Muscle layer of colon (tissue), 2 donors: ENCODE measurements at regions not wholly inside any gene's neighbourhood (a gene's known extent, or its start where the extent isn't known, plus 50 kb on each side); places are given as distances from the start of the nearest gene placed in this dataset.
A peak's percentile ranks its signal among the peaks of the same experiment; 100 is the strongest.

ENCODE experiments used
- H3K27ac ChIP-seq: one replicate; pipeline ENCODE4 v1.7.0; 2013; ENCODE audit warnings: low read depth, mild to moderate bottlenecking, low read length, moderate library complexity
- H3K27me3 ChIP-seq, 2 donors: one replicate each; pipeline ENCODE4 v1.7.0; 2013; ENCODE audit warnings: low read length in 2 of 2, mild to moderate bottlenecking in 2 of 2; ENCODE audit not compliant: insufficient read depth in 2 of 2, control insufficient read depth in 1 of 2
- H3K36me3 ChIP-seq: one replicate; pipeline ENCODE4 v1.7.0; 2013; ENCODE audit warnings: mild to moderate bottlenecking, low read length; ENCODE audit not compliant: insufficient read depth
- H3K4me1 ChIP-seq: one replicate; pipeline ENCODE4 v1.7.0; 2013; ENCODE audit warnings: mild to moderate bottlenecking, low read length; ENCODE audit not compliant: insufficient read depth
- H3K4me3 ChIP-seq, 2 donors: one replicate each; pipeline ENCODE4 v1.7.0; 2013; ENCODE audit warnings: low read length in 2 of 2, low read depth in 1 of 2, mild to moderate bottlenecking in 1 of 2, moderate library complexity in 1 of 2
- H3K9ac ChIP-seq: one replicate; pipeline ENCODE4 v1.7.0; 2013; ENCODE audit warnings: low read length
- H3K9me3 ChIP-seq: one replicate; pipeline ENCODE4 v1.7.0; 2013; ENCODE audit warnings: mild to moderate bottlenecking, low read length
- donor health status: abdominal sarcoma.
- donor health status: Adenocarcinoma of cecum.

GRCh38 chr2:62570861-62571698 lies 65.1 kb upstream of the TMEM17 start:
- H3K36me3 ChIP-seq: no peaks in the 10 kb centered on the region
- H3K4me3 ChIP-seq: peak overlapping the region in 1 of 2 donors; percentile 16
- no peak overlapping the region for H3K9ac ChIP-seq
- H3K4me1 ChIP-seq: peaks cover 8% of the 10 kb centered on the region
- no peaks in the 10 kb centered on the region for H3K9me3 ChIP-seq
- H3K27me3 ChIP-seq: no peaks in the 10 kb centered on the region
- no peak overlapping the region for H3K27ac ChIP-seq

- no peak overlapping the region for H3K27ac ChIP-seq
- H3K27me3 ChIP-seq: no peaks in the 10 kb centered on the region
- H3K9ac ChIP-seq: no peak overlapping the region
- H3K4me1 ChIP-seq: peaks cover 3% of the 10 kb centered on the region
- no peak overlapping the region for H3K4me3 ChIP-seq
- no peaks in the 10 kb centered on the region for H3K9me3 ChIP-seq
- H3K36me3 ChIP-seq: no peaks in the 10 kb centered on the region
Measured at GRCh38 chr2:62569907-62570841, 64.2 kb upstream of the TMEM17 start.

DNA sequence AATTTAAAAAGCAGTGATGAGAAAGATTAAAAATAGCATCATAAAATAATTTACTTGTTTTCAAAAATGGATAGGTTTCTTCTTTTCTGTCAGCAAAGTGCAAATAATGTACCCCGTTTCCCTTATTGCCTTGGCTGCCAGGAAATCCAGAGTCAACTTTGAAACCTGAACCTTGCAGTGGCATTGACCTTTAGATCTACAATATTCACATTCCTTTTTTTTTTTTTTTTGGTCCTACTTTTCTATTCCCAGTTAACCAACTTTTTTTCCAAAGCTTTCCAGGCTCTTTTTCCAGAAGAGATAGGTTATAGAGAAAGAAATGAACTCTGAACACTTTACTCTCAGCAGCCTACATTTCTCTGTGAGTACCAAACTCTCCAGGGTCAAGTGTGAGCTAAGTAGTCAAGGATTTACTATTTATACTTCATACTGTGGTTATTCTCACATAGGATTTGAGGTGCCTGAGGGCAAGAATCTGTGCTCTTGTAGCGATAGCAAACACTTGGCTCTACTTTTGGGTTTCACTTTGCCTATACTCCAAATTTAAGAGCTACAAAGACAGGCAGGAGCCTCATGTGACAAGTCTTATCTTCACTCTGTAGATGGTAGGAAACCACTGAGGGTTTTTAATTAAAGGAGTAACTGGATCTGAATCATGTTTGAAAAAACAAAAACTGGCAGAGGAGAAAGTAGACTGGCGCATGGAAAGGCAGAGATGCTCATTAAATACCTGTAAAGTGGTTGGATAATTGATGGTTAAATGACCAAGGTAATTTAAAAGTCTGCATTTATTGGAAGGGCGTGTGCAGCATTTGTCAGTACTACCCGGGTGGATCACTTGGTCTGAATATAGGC lies 63.2 kb upstream of the TMEM17 start:
- Histone ChIP-seq H3K27me3 (no peaks in the 10 kb centered on the region), H3K9ac (no peak overlapping the region), H3K4me1 (peaks cover 3% of the 10 kb centered on the region), H3K27ac (no peak overlapping the region), H3K36me3 (no peaks in the 10 kb centered on the region), H3K9me3 (no peaks in the 10 kb centered on the region), H3K4me3 (no peak overlapping the region)

- H3K36me3 ChIP-seq: no peaks in the 10 kb centered on the region
- no peak overlapping the region for H3K9ac ChIP-seq
- no peak overlapping the region for H3K4me3 ChIP-seq
- H3K27ac ChIP-seq: no peak overlapping the region
- no peaks in the 10 kb centered on the region for H3K27me3 ChIP-seq
- peaks cover 3% of the 10 kb centered on the region for H3K4me1 ChIP-seq
- H3K9me3 ChIP-seq: no peaks in the 10 kb centered on the region
Measured at GRCh38 chr2:62568074-62568473, 62.1 kb upstream of the TMEM17 start.

DNA sequence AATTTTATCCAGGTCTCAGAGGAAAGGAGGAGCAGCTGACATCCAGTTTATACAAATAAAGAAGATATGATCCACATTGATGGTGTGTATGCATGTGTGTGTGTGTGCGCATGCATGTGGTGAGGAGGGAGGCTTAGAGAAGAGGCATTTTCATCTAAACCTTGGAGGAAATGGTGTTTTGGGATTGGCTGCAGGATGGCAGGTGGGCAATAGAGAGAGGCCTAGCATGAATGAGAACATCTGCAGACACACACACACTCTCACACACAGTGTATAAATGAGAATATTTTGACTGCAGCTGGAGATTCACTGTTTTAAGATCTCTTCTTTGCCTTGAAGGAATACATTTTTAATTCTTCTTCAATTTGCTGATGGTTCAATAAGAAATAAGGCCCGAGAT lies 61.7 kb upstream of the TMEM17 start:
- Histone ChIP-seq H3K4me3 (no peak overlapping the region), H3K27ac (no peak overlapping the region), H3K4me1 (peaks cover 3% of the 10 kb centered on the region), H3K9ac (no peak overlapping the region), H3K27me3 (no peaks in the 10 kb centered on the region), H3K36me3 (no peaks in the 10 kb centered on the region), H3K9me3 (no peaks in the 10 kb centered on the region)

DNA sequence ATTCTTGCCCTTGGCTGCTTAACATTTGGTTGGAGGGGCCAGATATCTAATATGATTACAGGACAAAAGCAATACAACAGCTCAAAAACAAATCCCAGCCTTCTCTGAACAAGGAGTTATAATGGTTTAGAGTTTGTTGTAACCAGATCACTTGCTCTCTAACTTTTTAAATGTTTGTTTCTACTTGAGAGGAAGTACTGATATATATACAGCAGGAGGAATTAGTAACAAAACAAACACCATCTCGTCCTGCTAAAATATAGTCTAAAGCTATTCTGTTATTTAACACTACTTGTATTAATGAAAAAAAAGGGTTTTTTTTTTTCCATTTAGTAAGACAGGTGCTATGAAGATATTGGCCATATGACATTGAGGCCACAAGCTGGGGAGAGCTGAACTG lies 60.9 kb upstream of the TMEM17 start:
- H3K27ac ChIP-seq: no peak overlapping the region
- no peaks in the 10 kb centered on the region for H3K36me3 ChIP-seq
- no peaks in the 10 kb centered on the region for H3K27me3 ChIP-seq
- H3K9ac ChIP-seq: no peak overlapping the region
- no peaks in the 10 kb centered on the region for H3K9me3 ChIP-seq
- peaks cover 3% of the 10 kb centered on the region for H3K4me1 ChIP-seq
- H3K4me3 ChIP-seq: no peak overlapping the region

DNA sequence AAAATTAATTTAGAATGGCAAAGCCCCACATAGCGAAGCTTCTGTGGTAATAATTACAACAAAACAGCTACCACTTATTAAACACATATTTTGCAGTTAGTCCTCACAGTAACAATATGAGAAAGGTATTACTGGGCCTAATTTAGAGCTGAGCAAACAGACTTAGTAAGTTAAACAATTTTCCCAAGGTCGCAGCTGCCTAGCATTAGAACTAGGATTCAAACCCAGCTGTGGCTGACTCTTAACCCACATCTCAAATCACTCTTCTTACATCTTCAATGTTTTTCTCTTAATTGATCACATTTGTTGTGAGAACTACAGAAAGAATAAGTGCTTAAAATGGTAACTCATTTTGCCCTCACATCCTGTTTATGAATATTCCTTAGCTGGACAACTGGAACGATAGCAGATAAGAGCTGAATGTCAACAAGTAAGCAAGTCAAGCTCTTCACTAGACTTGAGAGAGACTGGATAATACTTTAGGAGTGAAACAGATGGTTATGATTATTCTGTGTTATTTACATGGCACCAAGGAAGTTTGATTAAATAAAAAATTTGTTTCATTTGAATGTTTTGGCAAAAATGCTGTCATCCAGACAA lies 59.4 kb upstream of the TMEM17 start:
- Histone ChIP-seq H3K9me3 (no peaks in the 10 kb centered on the region), H3K27ac (no peak overlapping the region), H3K4me3 (no peak overlapping the region), H3K36me3 (no peaks in the 10 kb centered on the region), H3K4me1 (peaks cover 3% of the 10 kb centered on the region), H3K9ac (no peak overlapping the region), H3K27me3 (no peaks in the 10 kb centered on the region)

GRCh38 chr2:62564380-62565137 lies 58.6 kb upstream of the TMEM17 start:
- Histone ChIP-seq H3K9me3 (no peaks in the 10 kb centered on the region), H3K27me3 (no peaks in the 10 kb centered on the region), H3K27ac (no peak overlapping the region), H3K4me1 (peaks cover 3% of the 10 kb centered on the region), H3K4me3 (no peak overlapping the region), H3K36me3 (no peaks in the 10 kb centered on the region), H3K9ac (no peak overlapping the region)

GRCh38 chr2:62561586-62561985 lies 55.6 kb upstream of the TMEM17 start:
- H3K4me1 ChIP-seq: no peaks in the 10 kb centered on the region
- H3K27me3 ChIP-seq: no peaks in the 10 kb centered on the region
- no peak overlapping the region for H3K9ac ChIP-seq
- no peak overlapping the region for H3K27ac ChIP-seq
- no peak overlapping the region for H3K4me3 ChIP-seq
- H3K9me3 ChIP-seq: no peaks in the 10 kb centered on the region
- H3K36me3 ChIP-seq: no peaks in the 10 kb centered on the region

DNA sequence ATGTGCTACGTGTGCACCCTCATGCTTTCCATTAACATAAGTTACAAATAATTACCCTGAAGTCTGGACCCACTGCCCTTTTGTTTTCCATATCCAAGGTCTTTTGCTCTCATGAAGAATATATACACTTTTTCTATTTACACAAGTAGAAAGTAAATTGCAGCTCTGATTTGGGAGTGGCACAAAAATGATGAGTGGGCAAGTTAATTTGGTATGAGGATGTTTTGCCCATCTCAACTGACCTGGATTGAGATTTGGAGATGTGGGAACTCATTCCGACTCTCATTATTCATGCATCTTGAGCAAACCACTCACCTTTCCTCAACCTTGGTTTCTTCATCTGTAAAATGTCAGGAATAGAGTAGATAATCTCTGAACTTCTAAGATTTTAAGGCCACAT lies 53.6 kb upstream of the TMEM17 start:
- Histone ChIP-seq H3K9me3 (no peaks in the 10 kb centered on the region), H3K27me3 (no peaks in the 10 kb centered on the region), H3K36me3 (no peaks in the 10 kb centered on the region), H3K27ac (no peak overlapping the region), H3K4me3 (no peak overlapping the region), H3K9ac (no peak overlapping the region), H3K4me1 (peaks cover 5% of the 10 kb centered on the region)
